ENCODE measurements at regions not wholly inside any gene's neighbourhood (a gene's known extent, or its start where the extent isn't known, plus 50 kb on each side); places are given as distances from the start of the nearest gene placed in this dataset.

DNA sequence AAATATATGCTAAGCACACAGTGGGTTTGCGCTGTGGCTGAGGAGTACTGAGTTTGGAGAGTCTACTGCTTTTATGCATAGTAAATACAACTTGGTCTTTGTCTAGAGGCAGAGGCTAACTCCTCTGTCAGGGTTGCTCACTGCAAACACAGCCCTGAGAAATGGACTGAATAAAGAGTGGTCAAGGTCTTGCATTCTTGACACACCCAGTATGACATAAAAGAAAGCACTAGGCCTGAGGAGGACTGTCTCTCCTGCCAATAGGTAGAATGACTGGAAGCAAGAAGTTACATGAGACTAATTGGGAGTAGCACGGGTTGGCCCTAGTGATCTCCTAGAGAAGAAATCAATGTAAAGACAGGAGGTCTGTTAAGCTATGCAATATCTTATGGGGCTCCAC is 367.2 kb upstream of the B3GALT2 start:
- FAIRE-seq (no peak), DNase-seq (ENCODE audit: low spot score) (no peak)

DNA sequence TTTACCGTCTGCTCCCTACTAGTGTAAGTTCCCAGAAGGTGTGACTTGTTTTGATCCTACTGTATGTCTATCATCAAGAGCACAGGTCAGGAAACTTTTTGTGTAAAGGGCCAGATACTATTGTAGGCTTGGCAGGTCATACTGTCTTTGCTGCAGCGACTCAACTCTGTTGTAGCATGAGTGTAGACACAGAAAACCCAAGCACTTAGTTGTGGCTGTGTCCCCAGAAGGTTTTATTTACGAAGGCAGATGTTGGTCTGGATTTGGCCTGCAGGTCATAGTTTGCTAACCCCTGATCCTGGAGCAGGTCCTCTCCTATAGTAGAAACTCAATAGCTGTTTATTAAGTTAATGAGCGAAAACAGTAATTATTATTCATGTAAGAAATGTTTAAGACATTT is 365.9 kb upstream of the B3GALT2 start:
- no peak for FAIRE-seq

DNA sequence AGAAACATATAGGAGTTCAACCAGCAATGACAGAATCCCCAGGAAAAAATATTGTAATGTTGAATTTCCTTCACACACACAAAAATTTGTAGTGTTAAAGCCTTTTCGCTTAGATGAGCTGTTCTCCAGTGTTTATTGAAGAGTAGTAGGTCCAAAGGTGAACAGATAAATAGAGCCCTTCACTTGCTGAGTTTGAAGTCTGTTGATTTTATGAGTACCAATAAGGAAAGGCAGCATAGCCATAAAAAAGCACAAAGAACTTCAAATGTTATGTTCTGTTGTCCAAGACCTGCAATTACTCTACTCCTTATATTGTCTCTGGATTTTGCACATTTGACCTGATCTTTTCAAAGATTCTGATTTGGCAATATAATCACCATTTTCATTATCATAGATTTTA is 362.7 kb upstream of the B3GALT2 start:
- DNase-seq (ENCODE audit: low spot score) = no peak
- no peak for FAIRE-seq

More for the DNA sequence above, 365.9 kb upstream of the B3GALT2 start:
- no peak for DNase-seq (ENCODE audit: low spot score)

DNA sequence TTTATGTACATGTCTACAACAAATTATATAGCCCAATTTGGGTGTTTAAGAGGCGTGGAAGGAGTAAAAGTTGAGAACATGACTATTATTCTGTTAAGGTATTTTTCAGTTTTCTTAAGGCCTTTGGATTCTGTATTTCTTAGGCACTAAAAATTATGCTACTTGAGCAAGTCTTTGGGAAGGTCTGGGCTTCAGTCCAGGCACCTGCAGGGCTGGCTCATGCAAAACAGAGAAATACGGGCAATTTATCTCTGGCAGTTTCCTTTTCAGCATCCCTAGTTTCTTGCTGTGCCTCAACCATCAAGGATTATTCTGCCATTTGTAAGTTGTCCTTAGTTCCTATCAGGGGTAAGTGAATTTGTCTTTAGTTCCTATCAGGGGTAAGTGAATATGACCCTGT is 358.8 kb upstream of the B3GALT2 start:
- FAIRE-seq (no peak), DNase-seq (ENCODE audit: low spot score) (no peak)

DNA sequence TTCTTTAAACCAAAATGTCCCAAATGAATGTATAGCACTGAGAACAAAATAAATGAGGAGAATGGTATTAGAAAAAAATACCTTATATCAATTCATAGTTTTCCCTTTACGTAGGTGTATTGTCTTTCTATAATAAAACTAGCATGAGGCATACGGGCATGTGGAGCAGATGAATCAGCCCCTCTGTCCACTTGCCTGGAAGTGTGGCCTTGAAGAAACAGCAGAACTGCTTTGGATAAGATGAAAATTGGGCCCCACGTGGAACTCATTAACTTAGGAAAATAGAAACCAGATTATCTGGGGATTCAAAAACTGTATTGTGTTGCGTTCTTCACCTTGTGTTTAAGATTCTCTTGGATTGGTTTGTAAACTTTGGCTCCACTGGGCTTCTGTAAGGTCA is 356.8 kb upstream of the B3GALT2 start:
- no peak for FAIRE-seq
- DNase-seq (ENCODE audit: low spot score) = no peak

DNA sequence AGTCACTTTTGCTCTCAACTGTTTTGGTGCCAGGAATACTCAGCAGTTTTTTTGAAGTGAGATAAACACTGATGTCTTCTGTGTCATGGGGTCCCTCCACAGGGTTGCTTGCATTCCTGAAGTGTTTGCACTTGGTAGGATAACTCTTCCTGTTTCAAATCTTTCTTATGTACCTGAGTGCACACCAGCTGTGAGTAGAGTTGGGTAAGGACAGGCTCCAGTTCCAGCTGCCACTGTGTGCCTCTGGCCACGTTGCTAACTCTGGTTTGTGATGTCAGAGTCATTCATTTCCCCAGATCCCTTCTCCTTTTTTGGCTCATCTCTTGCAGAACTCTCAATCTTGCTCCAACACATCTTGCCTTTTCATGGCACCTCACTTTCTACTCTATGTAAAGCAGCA is 356.3 kb upstream of the B3GALT2 start:
- FAIRE-seq (no peak), DNase-seq (ENCODE audit: low spot score) (no peak)

DNA sequence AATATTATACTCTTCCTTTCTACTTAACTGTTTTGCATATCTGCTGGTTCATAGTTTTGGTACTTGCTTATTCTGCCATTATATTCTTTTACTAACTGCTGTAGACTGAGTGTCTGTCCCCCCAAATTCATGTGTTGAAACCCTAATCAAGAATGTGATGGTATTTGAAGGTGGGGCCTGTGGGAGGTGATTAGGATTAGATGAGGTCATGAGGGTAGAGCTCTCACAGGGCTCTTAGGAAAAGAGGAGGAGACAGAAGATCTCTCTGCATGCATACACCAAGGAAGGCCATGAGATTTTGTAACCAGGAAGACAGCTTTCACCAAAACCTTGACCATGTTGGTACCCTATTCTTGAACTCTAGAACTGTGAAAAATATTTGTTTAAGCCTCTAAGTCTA is 354.1 kb upstream of the B3GALT2 start:
- FAIRE-seq (no peak), DNase-seq (ENCODE audit: low spot score) (no peak)

DNA sequence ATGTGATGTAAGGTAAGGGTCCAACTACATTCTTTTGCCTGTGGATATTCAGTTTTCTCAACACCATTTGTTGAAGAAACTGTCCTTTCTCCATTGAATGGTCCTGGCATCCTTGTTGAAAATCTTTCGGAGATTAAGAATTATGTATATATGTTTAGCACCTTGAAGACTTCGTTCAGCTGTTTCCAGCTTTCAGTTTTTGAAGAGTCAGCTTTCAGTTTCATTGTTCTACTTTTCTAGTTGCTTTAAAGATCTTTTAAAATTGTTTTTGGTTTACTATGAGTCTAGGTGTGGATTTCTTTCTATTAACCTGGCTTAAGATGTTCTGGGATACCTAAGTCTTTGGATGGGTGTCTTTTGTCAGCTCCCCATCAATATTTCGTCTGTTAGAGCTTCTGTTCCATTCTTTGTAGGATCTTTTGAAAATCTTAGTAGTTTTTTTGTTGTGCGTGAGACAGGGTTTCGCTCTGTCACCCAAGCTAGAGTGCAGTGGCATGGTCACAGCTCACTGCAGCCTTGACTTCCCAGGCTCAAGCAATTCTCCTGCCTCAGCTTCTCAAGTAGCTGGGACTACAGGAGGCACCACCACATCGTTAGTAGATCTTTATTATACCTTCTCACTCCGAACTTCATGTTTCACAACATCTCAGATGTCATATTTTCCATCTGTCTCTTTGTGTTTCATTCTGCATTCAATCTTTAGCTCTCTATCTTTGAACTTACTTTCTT is 353.5 kb upstream of the B3GALT2 start:
- no peak for DNase-seq (ENCODE audit: low spot score)
- FAIRE-seq = no peak

DNA sequence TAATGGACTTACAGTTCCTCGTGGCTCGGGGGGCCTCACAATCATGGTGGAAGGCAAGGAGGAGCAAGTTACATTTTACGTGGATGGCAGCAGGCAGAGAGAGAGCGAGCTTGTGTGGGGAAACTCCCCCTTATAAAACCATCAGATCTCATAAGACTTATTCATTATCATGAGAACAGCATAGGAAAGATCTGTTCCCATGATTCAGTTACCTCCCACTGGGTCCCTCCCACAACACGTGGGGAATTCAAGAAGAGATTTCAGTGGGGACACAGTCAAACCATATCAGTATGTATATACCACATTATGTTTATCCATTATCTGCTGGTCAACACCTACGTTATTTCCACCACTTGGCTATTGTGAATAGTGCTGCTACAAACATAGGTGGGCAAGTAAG is 352.3 kb upstream of the B3GALT2 start:
- FAIRE-seq (no peak), DNase-seq (ENCODE audit: low spot score) (no peak)

DNA sequence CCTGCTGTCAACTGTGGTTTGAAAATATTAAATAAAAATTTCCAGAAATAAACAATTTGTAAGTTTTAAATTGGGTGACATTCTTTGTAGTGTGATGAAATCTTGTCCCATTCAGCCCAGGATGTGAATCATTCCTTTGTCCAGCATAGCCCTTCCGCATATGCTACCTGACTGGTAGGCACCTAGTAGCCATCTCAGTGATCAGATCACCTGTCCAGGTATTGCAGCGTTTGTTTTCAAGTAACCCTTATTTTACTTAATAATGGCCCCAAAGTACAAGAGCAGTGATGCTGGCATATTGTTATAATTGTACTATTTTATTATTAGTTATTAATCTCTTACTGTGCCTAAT is 351.6 kb upstream of the B3GALT2 start:
- FAIRE-seq (no peak), DNase-seq (ENCODE audit: low spot score) (no peak)

DNA sequence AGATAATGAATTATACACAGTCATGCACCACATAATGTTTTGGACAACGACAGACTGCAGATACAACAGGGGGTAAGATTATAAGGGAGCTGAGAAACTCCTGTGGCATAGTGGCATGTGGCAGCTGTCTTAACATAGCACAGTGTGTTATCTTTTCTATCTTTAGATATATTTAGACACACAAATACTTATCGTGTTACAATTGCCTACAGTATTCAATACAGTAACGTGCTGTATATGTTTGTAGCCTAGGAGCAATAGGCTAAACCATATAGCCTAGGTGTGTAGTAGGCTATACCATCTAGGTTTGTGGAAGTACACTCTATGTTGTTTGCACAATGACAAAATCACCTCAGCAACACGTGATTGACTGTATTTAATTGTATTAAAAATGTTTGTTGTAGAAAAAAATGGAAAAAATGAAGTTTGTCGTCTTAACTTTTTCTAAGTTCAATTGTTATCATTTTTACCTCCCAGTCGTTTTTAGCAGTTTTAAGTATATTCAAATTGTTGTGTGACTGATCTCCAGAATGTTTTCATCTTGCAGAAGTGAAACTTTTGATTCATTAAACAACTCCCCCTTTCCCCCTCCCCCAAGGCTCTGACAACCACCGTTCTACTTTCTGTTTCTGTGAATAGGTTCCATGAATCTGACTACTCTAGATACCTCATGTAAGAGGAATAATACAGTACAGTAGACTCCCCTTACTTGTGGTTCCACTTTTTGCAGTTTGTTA is 351.0 kb upstream of the B3GALT2 start:
- FAIRE-seq (no peak), DNase-seq (ENCODE audit: low spot score) (no peak)

DNA sequence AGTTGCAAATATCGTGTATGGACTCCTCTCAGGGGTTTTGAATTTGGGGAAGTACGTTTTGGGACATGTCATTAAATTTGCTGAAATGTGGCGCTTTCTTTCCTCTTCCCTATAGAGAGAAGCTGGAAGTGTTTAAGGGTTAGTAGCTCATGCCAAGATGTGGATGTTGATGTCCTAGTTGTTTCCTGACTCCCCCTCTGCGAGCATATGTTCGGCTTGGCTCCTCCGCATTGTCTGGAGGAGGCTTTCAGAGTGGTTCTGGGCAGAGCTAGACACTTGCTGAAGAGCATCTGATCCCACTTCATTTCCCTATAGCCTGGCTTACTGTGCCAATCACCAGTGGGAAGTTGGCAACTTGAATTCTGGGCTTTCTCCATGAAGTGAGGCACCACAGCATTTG is 347.4 kb upstream of the B3GALT2 start:
- FAIRE-seq (no peak), DNase-seq (ENCODE audit: low spot score) (no peak)

DNA sequence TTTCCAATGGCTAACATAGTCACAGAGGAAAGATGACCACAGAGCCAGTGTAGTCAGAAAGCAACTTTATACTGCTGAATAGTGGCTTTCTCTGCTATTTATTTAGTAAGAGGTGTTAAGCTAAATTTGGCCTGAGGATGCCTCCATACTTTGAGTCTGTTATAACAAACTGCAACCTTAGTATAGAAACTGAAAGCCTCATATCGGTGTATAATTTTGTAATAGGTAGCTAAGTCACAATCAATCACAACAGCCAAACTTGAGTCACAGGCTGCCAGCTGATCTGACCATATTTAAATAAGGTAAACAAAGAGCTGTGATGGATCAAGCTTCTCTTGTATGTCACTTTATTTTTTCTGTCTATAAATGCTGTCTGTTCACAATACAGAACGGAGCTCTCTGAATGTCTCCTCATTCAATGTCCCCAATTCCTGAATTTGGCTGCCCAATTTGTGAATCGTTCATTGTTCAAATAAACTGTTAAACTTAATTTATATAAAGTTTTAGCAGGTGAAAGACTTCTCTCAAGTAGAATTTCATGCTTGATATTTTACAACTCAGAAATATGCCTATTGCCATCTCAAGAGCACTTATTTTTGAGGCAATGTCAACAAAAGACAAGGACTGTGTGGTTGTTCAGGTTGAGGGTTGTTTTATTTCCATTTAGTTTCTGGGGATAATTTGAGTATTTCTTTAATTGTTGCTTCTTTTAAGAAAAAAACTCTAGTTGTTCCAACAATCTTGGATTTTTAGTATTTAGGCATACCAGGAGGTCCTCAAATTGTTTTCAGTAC is 339.7 kb upstream of the B3GALT2 start:
- DNase-seq (ENCODE audit: low spot score) = no peak
- no peak for FAIRE-seq

DNA sequence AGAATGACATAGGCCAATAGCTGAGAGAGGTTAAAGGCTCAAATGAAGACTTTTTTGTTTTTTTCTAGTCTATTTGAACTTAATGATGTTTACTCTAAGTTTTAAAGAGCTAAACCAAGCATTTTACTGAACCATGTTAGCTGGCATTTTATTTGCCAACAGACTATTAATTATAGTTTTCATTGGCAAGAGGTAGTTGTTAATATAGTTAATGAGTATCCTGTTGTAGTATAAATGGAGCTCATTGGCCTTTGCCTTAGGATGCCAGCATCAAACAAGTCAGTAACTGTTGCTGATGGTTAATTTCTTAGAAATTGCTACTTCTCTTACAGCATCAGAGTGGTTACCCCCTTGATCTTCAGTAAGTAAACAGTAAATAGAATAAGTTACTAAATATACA is 339.0 kb upstream of the B3GALT2 start:
- DNase-seq (ENCODE audit: low spot score) (no peak), FAIRE-seq (no peak)

DNA sequence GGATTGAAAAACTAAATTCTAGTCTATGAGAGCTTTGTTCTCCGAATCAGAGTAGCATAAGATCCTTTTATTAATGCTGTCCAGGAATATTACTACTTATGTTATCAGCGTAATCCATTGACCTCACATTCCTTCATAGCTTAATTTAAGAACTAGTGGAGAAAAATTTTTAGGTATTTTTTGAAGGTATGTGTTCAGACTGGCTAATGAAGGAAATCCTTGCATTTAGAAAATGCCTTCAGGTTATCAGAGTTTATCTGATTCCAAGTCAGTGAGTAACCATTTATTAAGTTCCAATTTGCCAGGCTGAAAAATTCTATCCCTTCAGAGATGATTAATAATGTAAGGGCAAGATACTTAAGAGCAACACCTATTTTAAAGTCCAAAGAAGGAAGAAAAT is 338.2 kb upstream of the B3GALT2 start:
- FAIRE-seq (no peak), DNase-seq (ENCODE audit: low spot score) (no peak)

DNA sequence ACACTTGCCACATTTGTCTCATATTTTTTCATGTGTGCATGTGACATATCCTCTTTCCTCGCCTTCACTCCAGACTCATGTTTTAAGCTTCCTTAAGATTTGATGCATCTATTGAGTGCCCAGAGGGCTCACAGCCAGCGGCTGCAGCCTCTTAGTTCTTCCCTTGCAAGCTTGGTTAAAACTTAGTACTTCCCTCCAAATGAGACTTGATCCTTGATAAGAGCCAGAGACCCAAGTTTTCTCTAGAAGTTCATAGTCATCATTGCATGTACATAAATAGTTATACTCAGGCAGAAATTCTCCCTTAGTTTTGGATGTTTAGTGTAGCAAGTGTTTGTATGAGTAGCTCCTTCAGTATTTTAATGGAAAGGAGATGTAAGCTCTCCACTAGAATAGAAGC is 337.6 kb upstream of the B3GALT2 start:
- DNase-seq (ENCODE audit: low spot score) = no peak
- no peak for FAIRE-seq

DNA sequence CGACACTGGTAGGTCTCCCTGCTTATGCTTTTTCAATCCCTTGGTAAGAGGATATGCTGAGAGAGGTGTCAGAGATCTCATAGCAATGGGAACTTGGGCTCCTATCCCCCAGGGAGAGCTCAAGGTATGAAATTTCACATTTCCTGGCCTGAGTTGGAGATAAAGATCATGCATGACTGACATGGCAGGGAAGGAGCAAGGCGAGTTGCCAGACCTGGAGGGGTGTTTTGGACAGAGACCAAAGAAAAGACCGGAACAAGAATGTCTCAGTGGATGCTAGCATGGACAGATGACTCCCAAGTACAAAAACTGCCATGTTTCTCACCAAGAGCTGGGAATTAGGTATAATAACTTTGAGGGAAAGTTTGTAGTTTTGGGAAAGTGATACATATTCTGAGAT is 334.1 kb upstream of the B3GALT2 start:
- DNase-seq (ENCODE audit: low spot score) = no peak
- no peak for FAIRE-seq

DNA sequence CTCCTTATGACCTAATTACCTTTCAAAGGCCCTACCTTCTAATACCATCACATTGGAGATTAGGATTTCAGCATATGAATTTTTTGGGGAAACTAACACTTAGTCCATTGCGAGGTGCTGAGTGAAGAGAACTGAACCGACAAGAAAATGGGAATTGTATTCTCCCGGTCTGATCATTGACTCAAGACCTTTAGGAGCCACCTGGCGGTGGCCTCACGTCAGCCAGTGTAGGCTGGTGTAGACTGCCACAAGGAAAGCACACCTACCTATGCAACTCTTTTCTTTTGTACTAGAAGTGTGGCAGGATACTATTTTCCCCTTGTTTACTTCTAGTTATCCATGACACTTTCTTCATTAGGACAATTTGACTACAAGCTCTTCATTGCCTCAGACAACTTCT is 333.5 kb upstream of the B3GALT2 start:
- DNase-seq (ENCODE audit: low spot score) = no peak

DNA sequence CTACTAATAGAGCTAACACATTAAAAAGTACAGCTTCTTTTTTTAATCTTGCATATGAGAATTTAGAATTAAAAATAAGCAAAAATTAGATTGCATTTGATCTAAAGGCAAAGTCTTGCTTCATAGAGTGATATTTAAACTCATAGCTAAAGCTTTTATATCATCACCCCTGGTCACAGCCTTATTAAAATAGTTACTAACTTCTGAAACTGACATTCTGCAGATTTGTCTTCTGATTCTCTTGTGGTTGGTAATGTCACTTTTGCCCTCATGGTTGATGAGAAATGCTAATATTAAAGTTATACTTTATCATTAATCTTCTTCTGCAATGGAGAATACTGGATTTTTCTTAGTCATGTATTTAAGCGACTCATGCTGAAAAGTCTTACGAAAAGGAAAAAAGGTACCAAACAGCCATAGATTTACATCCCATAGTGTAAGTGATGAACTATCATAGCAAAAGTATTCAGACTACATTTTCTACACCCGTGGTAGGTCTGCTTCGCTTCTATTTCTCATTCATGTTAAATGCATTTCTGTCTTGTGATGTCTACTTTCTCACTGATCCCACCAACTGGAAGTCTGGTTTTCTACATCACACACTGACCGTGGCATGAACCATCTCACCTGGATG is 330.5 kb upstream of the B3GALT2 start:
- DNase-seq (ENCODE audit: low spot score) (no peak), FAIRE-seq (no peak)

More for the DNA sequence above, 333.5 kb upstream of the B3GALT2 start:
- no peak for FAIRE-seq

DNA sequence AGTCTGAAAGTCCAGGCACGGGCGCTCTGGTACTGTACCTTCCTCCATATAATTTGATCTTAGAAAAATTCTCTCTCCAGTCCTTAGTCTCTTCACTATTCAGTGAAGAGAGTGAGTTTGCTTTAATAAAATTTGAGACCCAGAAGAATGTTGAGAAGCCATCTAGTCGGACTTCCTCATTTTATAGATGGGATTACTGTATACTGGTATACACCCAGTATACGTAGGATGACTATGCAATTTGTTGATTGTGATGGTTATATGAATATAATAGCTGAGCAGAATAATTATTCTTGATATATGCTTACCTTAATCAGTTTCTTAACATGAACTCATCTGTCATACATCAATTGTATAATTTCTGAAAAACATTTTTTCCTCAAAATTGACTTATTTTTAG is 328.0 kb upstream of the B3GALT2 start:
- no peak for DNase-seq (ENCODE audit: low spot score)
- no peak for FAIRE-seq

DNA sequence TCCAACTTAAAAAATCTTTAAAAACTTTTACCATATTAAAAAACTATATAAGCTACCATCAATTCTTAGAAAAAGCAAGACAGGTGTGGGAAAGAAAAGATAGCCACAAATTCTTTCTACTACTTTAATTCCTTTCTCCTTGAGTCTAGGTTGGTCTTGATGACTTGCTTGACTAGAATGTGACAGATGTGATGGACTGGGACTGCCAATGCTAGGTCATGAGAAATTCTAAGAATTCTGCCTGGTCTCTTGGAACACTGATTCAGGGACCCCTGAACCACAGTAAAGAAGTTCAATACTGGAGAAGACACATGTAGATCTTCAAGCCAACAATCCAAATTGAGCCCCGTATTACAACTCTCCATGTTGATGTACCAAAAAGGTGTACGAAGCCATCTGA is 326.6 kb upstream of the B3GALT2 start:
- DNase-seq (ENCODE audit: low spot score) = no peak
- FAIRE-seq = no peak

DNA sequence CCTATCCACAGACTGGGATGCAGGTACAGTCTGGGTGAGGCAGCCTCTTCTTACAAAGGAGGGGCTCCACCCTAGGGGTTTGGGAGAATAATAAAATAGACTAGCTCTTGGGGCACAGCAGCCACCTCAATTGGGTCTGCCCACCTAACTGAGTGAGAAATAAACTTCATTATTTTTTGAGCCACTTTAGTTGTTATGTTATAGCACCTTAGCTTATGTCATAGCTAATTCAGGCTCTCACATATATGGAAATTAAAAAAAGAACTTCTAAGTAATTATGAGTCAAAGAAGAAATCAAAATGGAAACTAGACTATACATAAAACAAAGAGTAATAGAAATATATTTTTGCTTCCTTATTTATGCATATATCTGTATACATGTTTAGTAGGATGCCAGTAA is 318.5 kb upstream of the B3GALT2 start:
- DNase-seq (ENCODE audit: low spot score) = no peak
- no peak for FAIRE-seq

Data from RCC 7860 (cell line).